T-cell (primary cell): ENCODE measurements at regions not wholly inside any gene's neighbourhood (a gene's known extent, or its start where the extent isn't known, plus 50 kb on each side); places are given as distances from the start of the nearest gene placed in this dataset.
A peak's percentile ranks its signal among the peaks of the same experiment; 100 is the strongest.
"Not testable (repeated sequence)": the region's sequence is repeated elsewhere in the genome, so short reads cannot be mapped to it uniquely, and the experiment has no call there.

ENCODE experiments used
- ATAC-seq, 4 experiments: fragments of 200-7000 bp in 3 of 4; fragments of 150-1000 bp in 1 of 4; cut with Tn5 transposase; replicated peaks in 1 of 4; 1 replicate in 3 of 4; 2 replicates in 1 of 4; pipeline ENCODE4 v1.10.0; 2021; ENCODE audit warnings: moderate library complexity in 3 of 4, mild to moderate bottlenecking in 2 of 4, moderate number of reproducible peaks in 1 of 4
- CTCF ChIA-PET, 2 donors: fragments of 300-600 bp; sonication (Branson Sonifier 250); formaldehyde crosslinking; loops; one replicate each; lab custom pipeline; 2022; ENCODE audit warnings: antibody characterized with exemption in 2 of 2; lab: Charles Lee
- POLR2A ChIA-PET, 2 donors: fragments of 300-600 bp; sonication (Branson Sonifier 250); formaldehyde crosslinking; loops; one replicate each; lab custom pipeline; 2022; ENCODE audit warnings: antibody characterized with exemption in 2 of 2; lab: Charles Lee
- DNase-seq, 35 experiments: peaks; one replicate each; pipeline versions ENCODE4 v3.0.0 to v3.0.0-alpha.2; 2013 to 2023
- H3K27ac ChIP-seq: one replicate; pipeline ENCODE4 v1.5.1; 2013; ENCODE audit warnings: low read length
- H3K27me3 ChIP-seq, 2 experiments: replicated peaks in 1 of 2; 1 replicate in 1 of 2; 2 replicates in 1 of 2; pipeline versions ENCODE4 v1.6.1 to v1.7.0; 2013; ENCODE audit warnings: low read length in 1 of 2, mixed read lengths in 1 of 2; ENCODE audit not compliant: control insufficient read depth in 2 of 2, insufficient read depth in 2 of 2; ENCODE audit errors: extremely low read depth in 1 of 2
- H3K36me3 ChIP-seq, 2 donors: 1 replicate in 1 of 2; 2 replicates in 1 of 2; pipeline versions ENCODE4 v1.6.1 to v1.7.0; 2013; ENCODE audit warnings: low read length in 1 of 2; ENCODE audit not compliant: control insufficient read depth in 2 of 2, insufficient read depth in 1 of 2; ENCODE audit errors: extremely low read depth in 1 of 2
- H3K4me1 ChIP-seq, 2 experiments: 1 replicate in 1 of 2; 2 replicates in 1 of 2; pipeline versions ENCODE4 v1.6.1 to v1.7.0; 2013; ENCODE audit warnings: low read length in 2 of 2, mixed read lengths in 1 of 2; ENCODE audit not compliant: insufficient read depth in 2 of 2, control insufficient read depth in 1 of 2; ENCODE audit errors: extremely low read depth in 1 of 2
- H3K4me3 ChIP-seq, 2 donors: 1 replicate in 1 of 2; 2 replicates in 1 of 2; pipeline versions ENCODE4 v1.5.1 to v1.7.0; 2013; ENCODE audit warnings: mild to moderate bottlenecking in 2 of 2, low read length in 1 of 2, moderate library complexity in 1 of 2; ENCODE audit not compliant: control insufficient read depth in 1 of 2; ENCODE audit errors: extremely low read depth in 1 of 2
- H3K9me3 ChIP-seq: 2 replicates; pipeline ENCODE4 v1.7.0; 2013
- H3K27ac Mint-ChIP-seq, 2 donors: one replicate each; pipeline ENCODE4 v1.8.0; 2020 to 2021; ENCODE audit warnings: mild to moderate bottlenecking in 2 of 2, mixed read lengths in 2 of 2
- H3K27me3 Mint-ChIP-seq, 2 donors: one replicate each; pipeline ENCODE4 v1.8.0; 2021 to 2022; ENCODE audit warnings: mixed read lengths in 2 of 2
- H3K36me3 Mint-ChIP-seq: one replicate; pipeline ENCODE4 v1.8.0; 2021; ENCODE audit warnings: mixed read lengths
- H3K4me1 Mint-ChIP-seq, 3 donors: one replicate each; pipeline ENCODE4 v1.8.0; 2020 to 2022; ENCODE audit warnings: mixed read lengths in 3 of 3, mild to moderate bottlenecking in 1 of 3
- H3K4me3 Mint-ChIP-seq, 3 donors: one replicate each; pipeline ENCODE4 v1.8.0; 2020 to 2022; ENCODE audit warnings: mild to moderate bottlenecking in 3 of 3, mixed read lengths in 3 of 3, moderate library complexity in 3 of 3
- H3K9me3 Mint-ChIP-seq, 3 donors: one replicate each; pipeline ENCODE4 v1.8.0; 2020 to 2022; ENCODE audit warnings: mixed read lengths in 3 of 3
- WGBS: methylation state at CpG from one replicate; pipeline ENCODE4 v1.1.5; 2013; ENCODE audit warnings: missing lambda C conversion rate; ENCODE audit not compliant: insufficient coverage; 5-methylcytosine and 5-hydroxymethylcytosine counted together

- H3K27me3 Mint-ChIP-seq, POLR2A ChIA-PET: not testable (repeated sequence)
Observed at GRCh38 chr6:125653752-125654151, 95.7 kb upstream of the HEY2 start.

DNA sequence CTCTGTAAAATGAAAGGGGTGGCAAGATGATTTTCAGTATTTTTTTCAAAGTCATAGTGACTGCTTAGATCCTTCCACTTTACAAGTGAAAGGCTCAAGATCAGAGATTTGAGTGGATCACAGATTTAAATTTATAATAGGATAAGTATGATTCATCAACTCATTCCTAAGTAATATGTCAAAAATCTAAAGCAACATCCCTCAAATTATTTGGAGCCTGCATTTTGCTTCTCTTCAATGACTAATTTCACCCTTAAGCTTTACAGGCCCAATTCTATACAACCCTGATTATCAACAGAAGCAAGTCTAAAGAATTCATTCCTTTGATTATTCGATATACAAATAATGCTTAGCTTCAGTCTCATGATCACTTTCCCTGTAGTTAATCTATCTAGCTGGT lies 93.9 kb upstream of the HEY2 start:
- Histone ChIP-seq H3K27ac (no peak overlapping the region), H3K36me3 (no peaks in the 10 kb centered on the region), H3K27me3 (no peaks in the 10 kb centered on the region), H3K4me1 (no peaks in the 10 kb centered on the region), H3K9me3 (no peaks in the 10 kb centered on the region), H3K4me3 (no peak overlapping the region)
- no peak overlapping the region for H3K27ac Mint-ChIP-seq
- peaks cover 0 to 4% (median 3%) of the 10 kb centered on the region in 3 donors for H3K9me3 Mint-ChIP-seq
- H3K4me1 Mint-ChIP-seq, result no peaks in the 10 kb centered on the region
- CTCF ChIA-PET, result no interaction called here
- ATAC-seq (no peak), DNase-seq (no peak)
- WGBS, result no CpG with 5 or more reads among the region's 1 CpG
- no peaks in the 10 kb centered on the region for H3K36me3 Mint-ChIP-seq
- no peak overlapping the region for H3K4me3 Mint-ChIP-seq
- POLR2A ChIA-PET, result interaction anchor here in 1 of 2 donors (0.7 kb wide), 1 partner anchor 1215 kb away, joined by 3 read pairs; no protein-coding TSS in a partner anchor
- H3K27me3 Mint-ChIP-seq, result peaks cover 8 to 10% of the 10 kb centered on the region in 2 donors

More at GRCh38 chr6:125653752-125654151, 95.7 kb upstream of the HEY2 start:
- ATAC-seq, CTCF ChIA-PET, H3K4me1 Mint-ChIP-seq, H3K36me3 Mint-ChIP-seq, H3K36me3 ChIP-seq, H3K4me3 ChIP-seq, H3K27ac ChIP-seq, H3K9me3 ChIP-seq, DNase-seq, H3K27me3 ChIP-seq, H3K4me1 ChIP-seq, H3K4me3 Mint-ChIP-seq, H3K9me3 Mint-ChIP-seq: not testable (repeated sequence)
- H3K27ac Mint-ChIP-seq, result peak overlapping the region in 1 of 2 donors; percentile 41

DNA sequence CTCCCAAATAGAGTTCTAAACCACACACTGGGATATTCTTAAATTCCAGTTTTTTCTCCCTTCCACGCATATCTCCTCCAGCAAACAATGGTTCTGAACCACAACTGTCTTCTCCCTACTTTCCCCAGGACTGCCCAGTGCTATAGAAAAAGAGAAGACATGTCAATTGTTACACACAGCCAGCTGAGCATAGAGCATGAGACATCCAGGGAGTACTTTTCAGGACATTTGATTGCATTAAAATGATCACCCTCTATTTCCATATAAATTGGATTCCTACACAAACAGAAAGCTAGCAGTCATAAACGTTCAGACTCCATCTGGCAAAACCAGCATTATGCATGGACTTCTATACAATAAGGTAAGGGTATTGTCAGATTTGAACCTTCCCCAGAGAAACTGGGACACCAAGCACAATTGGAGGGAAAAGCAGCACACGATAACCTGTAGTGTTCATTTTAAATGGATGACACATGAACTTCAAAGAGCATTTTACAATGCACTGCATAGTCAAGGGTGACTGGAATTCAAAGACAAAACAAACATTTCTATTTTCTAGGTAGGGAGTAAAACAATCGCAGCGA lies 93.1 kb upstream of the HEY2 start:
- Mint-ChIP-seq H3K27me3 (peaks cover 8 to 10% of the 10 kb centered on the region in 2 donors), H3K4me3 (no peak overlapping the region), H3K9me3 (peaks cover 0 to 4% (median 3%) of the 10 kb centered on the region in 3 donors), H3K4me1 (no peaks in the 10 kb centered on the region), H3K27ac (no peak overlapping the region), H3K36me3 (no peaks in the 10 kb centered on the region)
- Histone ChIP-seq H3K27ac (no peak overlapping the region), H3K9me3 (no peaks in the 10 kb centered on the region), H3K36me3 (no peaks in the 10 kb centered on the region), H3K4me3 (no peak overlapping the region), H3K4me1 (no peaks in the 10 kb centered on the region), H3K27me3 (no peaks in the 10 kb centered on the region)
- DNase-seq, result no peak
- ChIA-PET POLR2A (interaction anchor here in 1 of 2 donors (0.7 kb wide), 1 partner anchor 1214 kb away, joined by 3 read pairs; no protein-coding TSS in a partner anchor), CTCF (no interaction called here)
- no peak for ATAC-seq
- no CpG with 5 or more reads among the region's 5 CpGs for WGBS

DNA sequence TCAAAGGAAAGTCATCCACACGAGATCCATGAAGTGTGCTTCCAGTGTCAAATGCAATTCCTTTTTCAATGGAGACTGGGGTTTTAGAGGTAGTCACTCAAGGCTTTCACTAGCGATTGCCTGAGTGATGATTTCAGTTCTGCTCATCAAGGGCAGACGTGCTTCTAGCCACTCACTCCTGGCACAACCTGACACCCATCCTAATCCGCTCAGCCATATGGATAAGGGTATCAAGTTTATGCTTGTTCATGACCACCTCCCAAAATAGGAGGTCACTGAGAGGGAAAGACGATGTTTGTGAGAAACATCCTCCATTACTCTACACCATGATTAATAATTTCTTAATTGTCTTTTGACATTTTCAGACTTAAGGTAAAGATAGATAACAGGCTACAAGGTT lies 91.3 kb upstream of the HEY2 start:
- peaks cover 0 to 4% (median 3%) of the 10 kb centered on the region in 3 donors for H3K9me3 Mint-ChIP-seq
- H3K27me3 Mint-ChIP-seq, result peaks cover 11% of the 10 kb centered on the region in 2 donors
- 76% methylated on average over 2 of the region's 5 CpGs for WGBS
- POLR2A ChIA-PET, result no interaction called here
- no peak overlapping the region for H3K27ac Mint-ChIP-seq
- Histone ChIP-seq H3K27me3 (no peaks in the 10 kb centered on the region), H3K4me1 (no peaks in the 10 kb centered on the region), H3K36me3 (no peaks in the 10 kb centered on the region), H3K9me3 (no peaks in the 10 kb centered on the region), H3K27ac (no peak overlapping the region), H3K4me3 (no peak overlapping the region)
- no peaks in the 10 kb centered on the region for H3K4me1 Mint-ChIP-seq
- no peak overlapping the region for H3K4me3 Mint-ChIP-seq
- ATAC-seq (no peak), DNase-seq (no peak)
- H3K36me3 Mint-ChIP-seq, result no peaks in the 10 kb centered on the region
- CTCF ChIA-PET, result no interaction called here

DNA sequence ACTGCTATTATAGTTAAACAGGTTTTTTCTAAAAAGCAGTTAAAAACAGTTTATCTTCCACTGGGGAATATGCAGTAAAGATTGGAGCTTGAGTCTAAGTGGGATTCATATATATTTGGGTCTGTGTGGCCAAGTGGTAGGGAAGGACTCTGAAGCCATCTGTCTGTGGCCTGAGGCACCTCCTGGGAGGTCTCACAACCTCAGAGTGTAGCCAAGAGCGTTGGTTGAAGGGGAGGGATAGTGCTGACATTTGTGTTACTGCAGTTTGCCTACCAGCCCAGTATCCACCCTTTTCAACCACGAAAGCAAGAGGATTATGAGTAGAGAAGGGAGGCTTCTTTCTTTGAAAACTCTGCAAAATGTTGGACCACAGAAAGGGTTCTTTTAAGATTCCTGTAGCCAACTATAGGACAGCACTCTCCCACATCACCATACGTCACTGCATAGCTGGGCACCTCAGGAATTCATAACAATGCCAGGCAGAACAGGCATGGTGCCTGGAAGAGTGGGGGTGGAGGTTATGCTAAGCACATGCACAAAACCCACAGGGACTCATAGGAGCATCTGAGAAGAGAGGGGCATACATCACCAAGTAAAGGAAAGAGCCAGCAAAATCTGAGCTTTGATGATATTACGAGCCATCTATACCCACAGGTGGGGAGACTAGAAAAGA lies 90.5 kb upstream of the HEY2 start:
- H3K9me3 Mint-ChIP-seq, result no peaks in the 10 kb centered on the region
- no peak overlapping the region for H3K27ac Mint-ChIP-seq
- Histone ChIP-seq H3K36me3 (no peaks in the 10 kb centered on the region), H3K4me3 (no peak overlapping the region), H3K27me3 (no peaks in the 10 kb centered on the region), H3K4me1 (no peaks in the 10 kb centered on the region), H3K27ac (no peak overlapping the region), H3K9me3 (no peaks in the 10 kb centered on the region)
- ATAC-seq (no peak), DNase-seq (no peak)
- H3K4me1 Mint-ChIP-seq, result no peaks in the 10 kb centered on the region
- no CpG with 5 or more reads among the region's 4 CpGs for WGBS
- ChIA-PET POLR2A (no interaction called here), CTCF (no interaction called here)
- no peaks in the 10 kb centered on the region for H3K36me3 Mint-ChIP-seq
- peaks cover 11% of the 10 kb centered on the region in 2 donors for H3K27me3 Mint-ChIP-seq
- H3K4me3 Mint-ChIP-seq, result no peak overlapping the region

DNA sequence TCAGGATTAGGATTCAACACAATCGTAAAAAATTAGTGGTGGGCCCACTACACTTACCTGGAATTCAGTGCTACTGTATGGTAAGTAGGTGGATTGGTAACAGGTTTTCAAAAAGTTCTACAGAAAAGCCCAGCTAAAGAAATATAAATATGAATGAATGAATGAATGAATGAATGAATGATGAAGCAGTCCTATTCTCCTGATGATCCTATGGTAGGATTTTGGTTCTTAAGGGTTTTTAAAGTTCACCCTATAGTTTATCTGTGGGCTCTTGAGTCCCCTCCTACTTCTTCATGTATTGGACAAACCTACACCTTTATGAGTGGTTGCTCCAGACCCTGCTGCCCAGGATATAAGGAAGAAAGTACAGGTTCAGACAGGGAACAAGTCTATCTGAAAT lies 89.5 kb upstream of the HEY2 start:
- Mint-ChIP-seq H3K4me1 (no peaks in the 10 kb centered on the region), H3K9me3 (no peaks in the 10 kb centered on the region), H3K27me3 (peaks cover 11 to 12% of the 10 kb centered on the region in 2 donors), H3K4me3 (no peak overlapping the region), H3K27ac (no peak overlapping the region), H3K36me3 (no peaks in the 10 kb centered on the region)
- WGBS, result no CpG with 5 or more reads among the region's 1 CpG
- H3K36me3 ChIP-seq, result no peaks in the 10 kb centered on the region
- H3K4me3 ChIP-seq, result no peak overlapping the region
- H3K27me3 ChIP-seq, result no peaks in the 10 kb centered on the region
- POLR2A ChIA-PET, result no interaction called here
- H3K4me1 ChIP-seq, result no peaks in the 10 kb centered on the region
- no peaks in the 10 kb centered on the region for H3K9me3 ChIP-seq
- CTCF ChIA-PET, result no interaction called here
- no peak overlapping the region for H3K27ac ChIP-seq
- ATAC-seq (no peak), DNase-seq (no peak)
